ENCODE measurements at regions not wholly inside any gene's neighbourhood (a gene's known extent, or its start where the extent isn't known, plus 50 kb on each side); places are given as distances from the start of the nearest gene placed in this dataset.
A peak's percentile ranks its signal among the peaks of the same experiment; 100 is the strongest.
"Not testable (repeated sequence)": the region's sequence is repeated elsewhere in the genome, so short reads cannot be mapped to it uniquely, and the experiment has no call there.

DNA sequence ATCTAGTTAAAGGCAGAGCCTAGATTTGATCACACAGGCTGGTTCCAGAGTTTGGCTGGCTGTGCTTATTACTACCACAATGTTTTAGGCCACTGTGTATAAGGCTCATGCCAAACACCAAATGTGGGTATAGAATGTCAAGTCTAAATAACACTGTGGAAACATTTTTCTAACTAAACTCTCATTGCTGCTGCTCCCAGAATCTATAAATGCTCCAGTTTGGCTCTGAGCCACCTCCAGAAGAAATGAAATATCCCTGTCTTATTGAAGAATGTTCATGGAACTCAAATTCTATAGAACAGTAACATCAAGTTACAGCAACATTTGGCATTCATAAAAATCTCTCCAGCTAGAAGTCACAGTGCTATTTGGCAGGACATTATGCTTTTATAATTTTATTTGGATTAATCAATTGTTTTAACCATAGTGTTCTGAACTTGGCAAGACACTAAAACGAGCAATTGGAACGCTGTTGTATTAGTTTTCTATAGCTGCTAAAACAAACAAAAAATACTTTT, 178.1 kb upstream of the COX7C start:
- DNase-seq = no peak
- TF ChIP-seq POLR2A (IDR thresholded peaks at IDR 0.05; ENCODE audit: low read length) (no peak), GATA1 (IDR thresholded peaks at IDR 0.05; ENCODE audit: low read depth, low read length) (no peak)

DNA sequence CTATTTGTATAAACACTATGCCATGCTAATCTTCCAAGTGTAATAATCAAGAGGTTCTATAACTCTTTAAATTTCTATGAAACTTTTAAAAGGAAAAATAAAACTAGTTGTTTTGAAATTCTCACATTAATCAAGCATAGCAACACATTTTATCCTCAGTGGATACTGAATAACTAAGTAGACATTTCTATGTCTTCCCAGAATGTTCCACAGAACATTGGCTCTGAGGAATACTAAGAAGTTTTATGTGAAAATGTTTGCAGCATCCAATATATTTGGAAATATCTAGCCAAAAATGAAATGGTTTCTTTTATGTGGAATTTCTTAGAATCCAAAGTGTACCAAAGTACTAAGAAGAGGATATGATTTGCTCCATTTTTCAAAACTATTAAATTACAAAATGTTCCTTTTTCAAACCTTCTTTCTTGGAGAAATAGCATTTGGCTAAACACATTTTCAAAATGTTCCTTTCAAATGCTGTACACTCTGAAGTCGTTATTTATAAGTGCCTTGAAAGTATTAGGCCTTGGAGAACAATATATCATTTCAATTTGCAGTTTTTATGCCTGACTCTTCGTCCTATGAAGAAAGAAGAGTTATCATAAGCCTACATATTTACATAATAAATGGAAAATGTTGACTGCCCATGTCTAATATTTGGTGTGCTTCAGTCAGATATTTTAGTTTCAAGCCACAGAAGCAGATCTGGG, 175.6 kb upstream of the COX7C start:
- TF ChIP-seq GATA1 (IDR thresholded peaks at IDR 0.05; ENCODE audit: low read depth, low read length) (no peak), POLR2A (IDR thresholded peaks at IDR 0.05; ENCODE audit: low read length) (no peak)
- no peak for DNase-seq

- no peak for DNase-seq
- TF ChIP-seq POLR2A (IDR thresholded peaks at IDR 0.05; ENCODE audit: low read length) (no peak), GATA1 (IDR thresholded peaks at IDR 0.05; ENCODE audit: low read depth, low read length) (no peak)
Measured at GRCh38 chr5:86447362-86447761, 170.4 kb upstream of the COX7C start.

GRCh38 chr5:86452251-86452650, 165.5 kb upstream of the COX7C start:
- TF ChIP-seq POLR2A (IDR thresholded peaks at IDR 0.05; ENCODE audit: low read length) (no peak), GATA1 (IDR thresholded peaks at IDR 0.05; ENCODE audit: low read depth, low read length) (no peak)
- DNase-seq = no peak

- DNase-seq = no peak
- no peak for TF ChIP-seq GATA1 (IDR thresholded peaks at IDR 0.05; ENCODE audit: low read depth, low read length)
- TF ChIP-seq POLR2A (IDR thresholded peaks at IDR 0.05; ENCODE audit: low read length) = no peak
Measured at GRCh38 chr5:86460519-86460918, 157.2 kb upstream of the COX7C start.

DNA sequence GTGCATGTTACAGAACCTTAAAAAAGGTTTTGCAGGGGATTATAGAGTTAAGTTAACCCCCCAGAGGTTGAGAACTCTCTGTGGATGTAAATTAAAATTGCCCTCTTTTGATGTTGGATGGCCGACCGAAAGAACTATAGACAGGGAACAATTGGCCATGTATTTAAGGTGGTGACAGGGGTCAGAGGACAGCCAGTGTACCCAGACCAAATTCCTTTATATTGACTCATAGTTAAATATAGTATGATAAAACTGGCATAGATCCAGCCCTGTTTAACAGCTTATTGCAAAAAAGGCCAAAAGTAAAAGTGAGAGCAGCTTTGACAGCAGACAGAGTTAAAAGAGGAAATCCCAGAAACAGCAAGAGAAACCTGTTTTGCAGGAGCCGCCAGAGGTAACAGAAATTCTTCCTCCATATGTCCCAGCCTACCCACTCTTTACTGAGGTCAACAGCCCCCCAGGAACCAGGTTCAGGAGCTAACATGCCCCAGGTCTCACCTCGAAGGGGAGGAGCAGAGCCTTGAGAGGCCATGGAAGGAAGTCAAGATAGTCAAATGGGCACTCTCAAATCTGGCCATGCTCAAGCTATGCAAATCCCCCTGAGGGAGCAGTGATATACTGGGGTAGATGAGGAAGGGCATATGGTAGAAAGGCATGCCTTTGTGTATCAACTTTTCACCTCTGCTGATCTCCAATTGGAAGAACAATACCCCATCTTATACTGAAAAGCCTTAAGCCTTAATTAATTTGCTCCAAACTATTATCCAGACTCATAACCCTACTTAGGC, 156.4 kb upstream of the COX7C start:
- DNase-seq = no peak
- no peak for TF ChIP-seq POLR2A (IDR thresholded peaks at IDR 0.05; ENCODE audit: low read length)
- TF ChIP-seq GATA1 (IDR thresholded peaks at IDR 0.05; ENCODE audit: low read depth, low read length) = no peak

DNA sequence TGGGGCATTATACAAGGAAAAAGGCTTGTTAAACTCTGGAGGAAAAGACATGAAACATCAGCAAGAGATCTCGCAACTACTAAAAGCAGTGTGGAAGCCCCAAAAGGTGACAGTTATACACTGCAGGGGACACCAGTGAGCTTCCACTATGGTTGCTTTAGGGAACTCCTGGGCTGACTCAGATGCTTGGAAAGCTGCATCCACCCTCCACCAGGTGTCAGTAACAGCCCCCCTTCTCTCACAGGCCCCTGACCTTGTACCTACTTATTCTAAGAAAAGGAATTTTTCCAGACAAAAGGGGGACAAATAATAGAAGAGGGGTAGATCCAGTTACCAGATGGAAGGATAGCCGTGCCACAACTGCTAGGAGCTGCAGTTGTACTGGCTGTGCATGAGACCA, 154.4 kb upstream of the COX7C start:
- DNase-seq = peak; percentile 41 to 51
- TF ChIP-seq GATA1 (IDR thresholded peaks at IDR 0.05; ENCODE audit: low read depth, low read length) (no peak), POLR2A (IDR thresholded peaks at IDR 0.05; ENCODE audit: low read length) (no peak)

GRCh38 chr5:86465052-86465838, 152.5 kb upstream of the COX7C start:
- TF ChIP-seq POLR2A (IDR thresholded peaks at IDR 0.05; ENCODE audit: low read length) = no peak
- TF ChIP-seq GATA1 (IDR thresholded peaks at IDR 0.05; ENCODE audit: low read depth, low read length) = no peak
- peak; percentile 14 to 24 for DNase-seq

GRCh38 chr5:86466721-86467120, 151.0 kb upstream of the COX7C start:
- not testable (repeated sequence) for DNase-seq

DNA sequence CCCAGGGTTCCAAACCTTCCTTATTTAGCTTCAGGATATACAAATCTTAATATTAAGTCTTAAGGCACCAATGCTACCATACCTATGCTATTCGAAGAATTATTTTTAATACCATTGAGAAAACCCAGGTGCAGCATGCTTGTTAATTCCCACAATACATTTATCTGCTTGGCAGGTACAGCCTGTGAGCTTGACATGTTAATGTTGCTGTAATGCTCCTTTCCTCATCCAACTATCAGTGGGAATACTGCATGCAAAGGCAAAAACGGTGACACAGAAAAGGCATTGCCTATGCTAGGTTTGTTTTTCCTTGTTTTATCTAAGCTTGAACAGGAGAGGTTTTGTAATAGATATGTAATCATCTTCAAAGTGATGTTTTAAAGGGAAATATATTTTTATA, 135.7 kb upstream of the COX7C start:
- no peak for DNase-seq
- TF ChIP-seq POLR2A (IDR thresholded peaks at IDR 0.05; ENCODE audit: low read length) (no peak), GATA1 (IDR thresholded peaks at IDR 0.05; ENCODE audit: low read depth, low read length) (no peak)

GRCh38 chr5:86493777-86494176, 124.0 kb upstream of the COX7C start:
- TF ChIP-seq POLR2A (IDR thresholded peaks at IDR 0.05; ENCODE audit: low read length) = no peak
- no peak for DNase-seq

DNA sequence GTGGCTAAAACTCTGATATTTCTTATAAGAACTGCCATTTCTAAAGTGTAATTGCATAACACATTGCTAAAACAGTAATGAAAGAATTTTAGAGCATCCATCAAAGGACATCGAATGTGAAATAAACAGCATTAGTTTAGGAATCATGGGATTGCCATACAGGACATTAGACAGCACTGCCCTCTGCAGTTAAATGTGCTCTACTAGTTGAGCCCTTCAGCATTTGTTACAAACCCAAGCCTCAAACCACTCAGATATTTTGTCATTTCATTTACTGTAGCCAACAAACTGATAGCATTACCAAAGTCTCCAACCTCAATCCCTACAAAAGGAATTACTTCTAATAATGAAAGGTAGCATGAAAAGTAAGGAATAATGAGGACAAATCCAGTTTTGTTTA, 116.8 kb upstream of the COX7C start:
- DNase-seq = no peak
- TF ChIP-seq POLR2A (IDR thresholded peaks at IDR 0.05; ENCODE audit: low read length) (no peak), GATA1 (IDR thresholded peaks at IDR 0.05; ENCODE audit: low read depth, low read length) (no peak)

DNA sequence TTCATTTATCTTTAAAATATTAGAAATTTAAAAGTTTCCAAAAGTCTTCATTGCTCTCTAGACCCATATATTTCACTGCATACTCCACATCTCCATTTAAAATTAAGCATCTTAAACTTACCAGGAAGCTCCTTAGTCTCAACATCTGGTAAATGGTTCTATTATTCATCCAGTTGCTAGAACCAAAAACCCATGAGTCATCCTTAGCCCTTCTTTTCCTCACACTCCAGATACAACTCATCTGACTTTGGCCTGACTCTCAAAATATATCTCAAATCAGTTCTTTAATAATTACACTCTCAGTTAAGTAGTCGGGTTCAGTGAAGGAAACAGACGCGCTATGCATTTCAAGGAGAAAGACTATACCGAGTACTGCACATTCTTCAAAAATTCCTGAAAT, 110.2 kb upstream of the COX7C start:
- TF ChIP-seq GATA1 (IDR thresholded peaks at IDR 0.05; ENCODE audit: low read depth, low read length) (no peak), POLR2A (IDR thresholded peaks at IDR 0.05; ENCODE audit: low read length) (no peak)
- DNase-seq = no peak

DNA sequence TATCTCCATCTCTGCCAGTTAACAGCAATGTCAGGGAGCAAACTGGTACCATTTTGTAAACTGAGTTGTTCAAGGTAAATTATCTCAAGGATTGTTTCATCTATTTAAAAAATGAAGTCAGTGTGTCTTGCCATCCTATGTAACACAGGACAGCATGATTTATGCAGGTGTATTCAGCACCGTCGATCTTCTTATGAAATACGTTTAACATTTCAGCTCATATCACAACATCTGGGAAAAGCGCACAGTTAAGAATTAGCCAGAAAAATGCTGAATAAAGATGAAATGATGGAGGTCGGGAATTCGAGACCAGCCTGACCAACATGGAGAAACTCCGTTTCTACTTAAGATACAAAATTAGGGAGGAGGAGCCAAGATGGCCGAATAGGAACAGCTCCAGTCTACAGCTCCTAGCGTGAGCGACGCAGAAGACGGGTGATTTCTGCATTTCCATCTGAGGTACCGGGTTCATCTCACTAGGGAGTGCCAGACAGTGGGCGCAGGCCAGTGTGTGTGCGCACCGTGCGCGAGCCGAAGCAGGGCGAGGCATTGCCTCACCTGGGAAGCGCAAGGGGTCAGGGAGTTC, 107.3 kb upstream of the COX7C start:
- DNase-seq = not testable (repeated sequence)

Data from erythroblast (primary cell).